Endodermal cell (in vitro differentiated cells): ENCODE measurements at regions not wholly inside any gene's neighbourhood (a gene's known extent, or its start where the extent isn't known, plus 50 kb on each side); places are given as distances from the start of the nearest gene placed in this dataset.

Experiments used
- DNase-seq: peaks from one replicate; pipeline ENCODE4 v3.0.0-alpha.2; 2017
- H3K27ac ChIP-seq: 2 replicates; pipeline ENCODE4 v1.5.1; 2013; ENCODE audit warnings: mild to moderate bottlenecking, low read depth, low read length, moderate library complexity
- H3K27me3 ChIP-seq: 2 replicates; pipeline ENCODE4 v1.6.1; 2013; ENCODE audit warnings: mild to moderate bottlenecking, low read length, moderate library complexity; ENCODE audit not compliant: insufficient read depth, control insufficient read depth, poor library complexity, severe bottlenecking
- H3K36me3 ChIP-seq: 2 replicates; pipeline ENCODE4 v1.7.0; 2013; ENCODE audit warnings: mild to moderate bottlenecking, low read length, moderate library complexity; ENCODE audit not compliant: control insufficient read depth, insufficient read depth
- H3K4me1 ChIP-seq: one replicate; pipeline ENCODE4 v1.7.0; 2013; ENCODE audit warnings: low read length; ENCODE audit not compliant: control insufficient read depth, insufficient read depth
- H3K4me3 ChIP-seq: 2 replicates; pipeline ENCODE4 v1.5.1; 2013; ENCODE audit warnings: mild to moderate bottlenecking, low read length, moderate library complexity
- H3K9ac ChIP-seq: 2 replicates; pipeline ENCODE4 v1.6.1; 2013; ENCODE audit warnings: mild to moderate bottlenecking, low read length, moderate library complexity; ENCODE audit not compliant: poor library complexity, severe bottlenecking; ENCODE audit errors: extremely low read depth
- H3K9me3 ChIP-seq: 2 replicates; pipeline ENCODE4 v1.6.1; 2013; ENCODE audit warnings: mild to moderate bottlenecking, low read length, moderate library complexity; ENCODE audit not compliant: control insufficient read depth
- H3K27ac Mint-ChIP-seq: 2 replicates; pipeline ENCODE4 v1.8.0; 2020; ENCODE audit warnings: mixed read lengths
- H3K27me3 Mint-ChIP-seq: 2 replicates; pipeline ENCODE4 v1.8.0; 2021; ENCODE audit warnings: mild to moderate bottlenecking, mixed read lengths; ENCODE audit not compliant: insufficient read depth
- H3K36me3 Mint-ChIP-seq: 2 replicates; pipeline ENCODE4 v1.8.0; 2020; ENCODE audit warnings: low read depth, mixed read lengths
- H3K4me1 Mint-ChIP-seq: 2 replicates; pipeline ENCODE4 v1.8.0; 2020; ENCODE audit warnings: mixed read lengths
- H3K4me3 Mint-ChIP-seq: 2 replicates; pipeline ENCODE4 v1.8.0; 2020; ENCODE audit warnings: mild to moderate bottlenecking, moderate library complexity, mixed read lengths
- H3K9me3 Mint-ChIP-seq: 2 replicates; pipeline ENCODE4 v1.8.0; 2020; ENCODE audit warnings: mild to moderate bottlenecking, mixed read lengths
- CTCF ChIP-seq: fragments of 200-600 bp; sonication (generic); conservative IDR thresholded peaks from 2 replicates; pipeline ENCODE4 v1.5.0; 2021; ENCODE audit warnings: antibody characterized with exemption, mild to moderate bottlenecking
- WGBS, 2 experiments: methylation state at CpG; one replicate each; pipeline versions ENCODE4 v1.1.5 to v1.1.7; 2013; ENCODE audit warnings: missing lambda C conversion rate in 2 of 2, mixed read lengths in 1 of 2; ENCODE audit not compliant: insufficient coverage in 1 of 2, insufficient read length in 1 of 2; 5-methylcytosine and 5-hydroxymethylcytosine counted together

DNA sequence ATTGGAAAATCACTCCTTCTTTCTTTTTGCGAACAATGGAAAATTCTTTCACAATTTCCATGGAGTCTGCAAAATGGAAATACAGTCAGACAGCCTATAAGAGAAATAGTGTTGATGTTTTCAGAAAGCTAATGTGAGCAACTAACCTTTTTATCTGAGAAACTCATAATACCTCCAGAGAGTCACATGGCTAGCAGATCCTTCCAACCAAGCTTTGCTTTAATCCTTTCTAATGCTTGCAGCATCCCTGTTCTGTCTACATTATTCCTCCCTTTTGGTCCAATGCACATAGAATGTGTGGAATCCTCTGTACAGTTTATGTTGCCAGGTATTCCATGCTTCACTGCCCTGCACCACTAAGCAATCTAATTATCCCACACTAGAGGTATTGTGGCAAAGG lies 717.5 kb upstream of the LRRN3 start:
- Histone ChIP-seq H3K27me3 (no peaks in the 10 kb centered on the region), H3K9me3 (no peaks in the 10 kb centered on the region), H3K36me3 (no peaks in the 10 kb centered on the region), H3K9ac (no peak overlapping the region), H3K4me3 (no peak overlapping the region), H3K27ac (no peak overlapping the region), H3K4me1 (peaks cover 24% of the 10 kb centered on the region)
- H3K27ac Mint-ChIP-seq, result peak overlapping the region; percentile 76
- no peak for DNase-seq
- no peaks in the 10 kb centered on the region for H3K27me3 Mint-ChIP-seq
- TF ChIP-seq CTCF, result no peak
- peaks cover 2% of the 10 kb centered on the region for H3K9me3 Mint-ChIP-seq
- H3K36me3 Mint-ChIP-seq, result no peaks in the 10 kb centered on the region
- no peak overlapping the region for H3K4me3 Mint-ChIP-seq
- peaks cover 24% of the 10 kb centered on the region for H3K4me1 Mint-ChIP-seq
- WGBS, 2 experiments, result 92% methylated on average over 1 of the region's 1 CpG; no CpG with 5 or more reads in 1 of the 2 experiments

DNA sequence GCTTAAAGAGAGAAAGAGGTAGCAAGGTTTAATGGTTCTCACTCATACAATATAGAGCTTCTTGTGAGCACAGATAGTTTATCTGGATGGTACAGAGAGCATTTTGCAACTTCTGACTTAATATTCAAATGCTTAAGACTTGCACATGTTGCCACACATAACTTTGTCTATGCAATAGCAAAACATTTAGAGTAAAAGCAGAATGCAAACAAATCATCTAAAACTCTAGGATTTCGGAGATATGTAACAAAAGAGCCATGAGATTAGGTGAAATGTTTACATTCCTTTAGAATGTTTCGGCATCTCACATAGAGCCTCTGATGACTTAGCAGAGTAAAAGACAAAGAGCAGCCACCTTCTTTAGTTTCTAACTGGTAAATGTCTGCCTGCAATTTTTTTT lies 717.1 kb upstream of the LRRN3 start:
- Mint-ChIP-seq H3K4me1 (peaks cover 24% of the 10 kb centered on the region), H3K27ac (peak overlapping the region; percentile 76), H3K4me3 (no peak overlapping the region), H3K9me3 (no peaks in the 10 kb centered on the region), H3K36me3 (no peaks in the 10 kb centered on the region), H3K27me3 (no peaks in the 10 kb centered on the region)
- no peak for DNase-seq
- no peaks in the 10 kb centered on the region for H3K27me3 ChIP-seq
- H3K36me3 ChIP-seq, result no peaks in the 10 kb centered on the region
- TF ChIP-seq CTCF, result no peak
- H3K4me3 ChIP-seq, result peak overlapping the region; percentile 42
- 53 to 71% methylated on average over 2 of the region's 2 CpGs for WGBS, 2 experiments
- H3K9me3 ChIP-seq, result no peaks in the 10 kb centered on the region
- peak overlapping the region; percentile 23 for H3K9ac ChIP-seq
- H3K4me1 ChIP-seq, result peaks cover 24% of the 10 kb centered on the region
- peak overlapping the region; percentile 35 for H3K27ac ChIP-seq

DNA sequence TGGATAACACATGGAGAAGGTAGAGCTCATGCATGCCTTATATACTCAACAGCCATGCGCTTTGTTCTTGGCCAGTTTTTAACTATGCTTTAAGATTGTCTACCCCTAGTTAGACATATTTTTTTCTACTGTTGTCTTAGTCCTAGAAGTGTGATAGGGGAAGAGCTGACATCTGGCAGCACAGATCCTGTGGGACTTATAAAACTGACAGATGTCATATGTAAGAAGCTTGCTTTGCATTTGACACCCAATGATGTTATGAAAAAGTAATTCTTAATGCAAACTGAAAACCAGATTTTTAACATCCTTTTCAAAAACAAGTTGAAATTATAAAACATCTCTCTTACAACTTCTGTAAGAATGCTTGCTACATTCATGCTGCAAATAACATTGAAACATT lies 715.9 kb upstream of the LRRN3 start:
- Histone ChIP-seq H3K9me3 (no peaks in the 10 kb centered on the region), H3K9ac (no peak overlapping the region), H3K27me3 (no peaks in the 10 kb centered on the region), H3K4me3 (no peak overlapping the region), H3K4me1 (peaks cover 24% of the 10 kb centered on the region), H3K36me3 (no peaks in the 10 kb centered on the region), H3K27ac (no peak overlapping the region)
- TF ChIP-seq CTCF, result no peak
- Mint-ChIP-seq H3K4me1 (peaks cover 24% of the 10 kb centered on the region), H3K27ac (no peak overlapping the region), H3K36me3 (no peaks in the 10 kb centered on the region), H3K9me3 (no peaks in the 10 kb centered on the region), H3K4me3 (no peak overlapping the region), H3K27me3 (no peaks in the 10 kb centered on the region)
- WGBS, 2 experiments, result 95 to 100% methylated on average over 1 of the region's 1 CpG
- DNase-seq, result no peak
